ENCODE measurements at regions not wholly inside any gene's neighbourhood (a gene's known extent, or its start where the extent isn't known, plus 50 kb on each side); places are given as distances from the start of the nearest gene placed in this dataset.

DNA sequence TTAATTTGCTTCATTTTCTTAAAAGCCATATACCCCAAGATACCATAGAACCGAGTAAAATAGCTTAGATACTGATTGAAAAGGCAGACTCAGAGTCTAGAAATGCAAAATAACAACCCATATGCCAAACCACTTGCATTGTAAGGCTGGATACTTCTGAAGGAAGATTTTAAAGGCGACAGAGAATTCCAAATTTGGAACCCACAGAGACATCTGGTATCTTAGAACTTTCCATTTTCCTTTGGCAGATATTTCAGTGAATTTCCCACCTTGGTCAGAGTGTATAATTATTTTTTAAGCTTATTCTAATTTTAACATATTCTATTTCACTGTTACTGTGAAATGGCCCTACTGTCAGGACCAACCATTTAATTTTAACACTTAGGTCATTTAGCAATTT lies 186.4 kb upstream of the E2F7 start:
- no peak overlapping the region for H3K4me3 Mint-ChIP-seq
- no peaks in the 10 kb centered on the region for H3K27me3 Mint-ChIP-seq
- TF ChIP-seq, protein P1, sequence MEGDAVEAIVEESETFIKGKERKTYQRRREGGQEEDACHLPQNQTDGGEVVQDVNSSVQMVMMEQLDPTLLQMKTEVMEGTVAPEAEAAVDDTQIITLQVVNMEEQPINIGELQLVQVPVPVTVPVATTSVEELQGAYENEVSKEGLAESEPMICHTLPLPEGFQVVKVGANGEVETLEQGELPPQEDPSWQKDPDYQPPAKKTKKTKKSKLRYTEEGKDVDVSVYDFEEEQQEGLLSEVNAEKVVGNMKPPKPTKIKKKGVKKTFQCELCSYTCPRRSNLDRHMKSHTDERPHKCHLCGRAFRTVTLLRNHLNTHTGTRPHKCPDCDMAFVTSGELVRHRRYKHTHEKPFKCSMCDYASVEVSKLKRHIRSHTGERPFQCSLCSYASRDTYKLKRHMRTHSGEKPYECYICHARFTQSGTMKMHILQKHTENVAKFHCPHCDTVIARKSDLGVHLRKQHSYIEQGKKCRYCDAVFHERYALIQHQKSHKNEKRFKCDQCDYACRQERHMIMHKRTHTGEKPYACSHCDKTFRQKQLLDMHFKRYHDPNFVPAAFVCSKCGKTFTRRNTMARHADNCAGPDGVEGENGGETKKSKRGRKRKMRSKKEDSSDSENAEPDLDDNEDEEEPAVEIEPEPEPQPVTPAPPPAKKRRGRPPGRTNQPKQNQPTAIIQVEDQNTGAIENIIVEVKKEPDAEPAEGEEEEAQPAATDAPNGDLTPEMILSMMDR (conservative IDR thresholded peaks at IDR 0.05), result no peak
- no peak for DNase-seq (ENCODE audit: extremely low spot score, unreplicated experiment)
- no peaks in the 10 kb centered on the region for H3K4me1 Mint-ChIP-seq (ENCODE audit: unreplicated experiment)
- H3K9me3 Mint-ChIP-seq, result no peaks in the 10 kb centered on the region
- H3K36me3 Mint-ChIP-seq, result no peaks in the 10 kb centered on the region
- H3K27ac Mint-ChIP-seq, result no peak overlapping the region

DNA sequence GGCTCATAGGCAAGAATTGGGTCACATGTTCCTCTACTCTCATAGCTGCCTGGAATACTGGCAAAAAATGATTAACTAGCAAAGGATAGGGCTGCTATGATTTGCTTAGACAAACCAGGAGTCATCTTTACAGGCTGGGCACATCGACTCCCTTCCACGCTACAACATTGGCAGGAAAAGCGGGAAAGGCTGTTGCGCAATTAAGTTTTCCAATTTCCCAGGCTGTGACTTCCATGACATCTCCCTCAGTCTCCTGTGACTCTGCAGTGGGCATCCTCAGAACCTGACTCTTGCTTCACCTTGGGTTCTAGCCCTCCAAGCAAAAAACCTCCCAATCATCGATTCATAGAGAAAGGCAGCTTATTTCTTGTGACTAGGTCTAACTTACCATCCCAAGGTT lies 184.5 kb upstream of the E2F7 start:
- TF ChIP-seq, protein P1 (conservative IDR thresholded peaks at IDR 0.05), result no peak
- H3K4me1 Mint-ChIP-seq (ENCODE audit: unreplicated experiment), result no peaks in the 10 kb centered on the region
- H3K36me3 Mint-ChIP-seq, result no peaks in the 10 kb centered on the region
- no peak for DNase-seq (ENCODE audit: extremely low spot score, unreplicated experiment)
- no peaks in the 10 kb centered on the region for H3K9me3 Mint-ChIP-seq
- no peak overlapping the region for H3K4me3 Mint-ChIP-seq
- no peaks in the 10 kb centered on the region for H3K27me3 Mint-ChIP-seq
- no peak overlapping the region for H3K27ac Mint-ChIP-seq

DNA sequence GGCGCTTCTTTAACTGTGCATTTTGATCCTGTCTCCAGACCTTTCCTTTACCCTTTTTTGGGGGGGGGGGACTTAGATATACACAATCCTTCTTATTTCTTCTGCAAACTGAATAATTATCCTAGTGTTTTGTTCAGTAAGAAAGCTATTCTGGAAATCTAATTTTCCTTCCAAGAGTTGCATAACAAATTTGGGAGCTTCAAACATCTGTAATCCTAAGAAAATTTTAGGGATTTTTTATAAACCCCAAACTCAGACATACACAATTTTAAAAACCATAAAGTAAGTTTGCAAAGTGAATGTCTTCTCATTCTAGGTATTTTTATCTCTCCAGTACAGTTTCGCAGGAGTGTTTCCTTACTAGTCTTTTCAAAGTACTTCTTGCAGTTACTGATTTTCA lies 182.7 kb upstream of the E2F7 start:
- DNase-seq (ENCODE audit: extremely low spot score, unreplicated experiment), result no peak
- no peaks in the 10 kb centered on the region for H3K4me1 Mint-ChIP-seq (ENCODE audit: unreplicated experiment)
- H3K27ac Mint-ChIP-seq, result no peak overlapping the region
- TF ChIP-seq, protein P1 (conservative IDR thresholded peaks at IDR 0.05), result no peak
- H3K36me3 Mint-ChIP-seq, result no peaks in the 10 kb centered on the region
- H3K4me3 Mint-ChIP-seq, result no peak overlapping the region
- no peaks in the 10 kb centered on the region for H3K9me3 Mint-ChIP-seq
- H3K27me3 Mint-ChIP-seq, result no peaks in the 10 kb centered on the region

DNA sequence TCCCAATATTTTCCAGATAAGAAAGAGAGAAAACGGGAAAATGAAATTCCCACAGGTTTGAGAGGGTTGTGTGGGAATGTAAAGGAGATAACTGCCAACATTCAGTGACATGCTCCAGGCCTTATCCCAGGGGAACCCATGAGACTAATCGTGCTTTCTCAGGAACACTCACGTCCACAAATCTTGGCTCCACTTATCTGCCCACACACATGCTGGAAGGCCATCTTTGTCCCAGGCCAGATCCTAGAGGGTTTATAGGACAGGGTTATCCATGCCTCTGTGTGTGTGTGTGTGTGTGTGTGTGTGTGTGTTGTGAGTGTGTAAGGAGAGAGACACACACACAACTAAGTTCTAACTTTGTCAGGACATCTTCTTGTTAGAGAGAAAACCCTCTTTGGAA lies 182.2 kb upstream of the E2F7 start:
- TF ChIP-seq, protein P1 (conservative IDR thresholded peaks at IDR 0.05), result no peak
- Mint-ChIP-seq H3K36me3 (no peaks in the 10 kb centered on the region), H3K9me3 (no peaks in the 10 kb centered on the region), H3K27ac (no peak overlapping the region), H3K4me3 (no peak overlapping the region), H3K4me1 (ENCODE audit: unreplicated experiment) (no peaks in the 10 kb centered on the region), H3K27me3 (no peaks in the 10 kb centered on the region)
- DNase-seq (ENCODE audit: extremely low spot score, unreplicated experiment), result no peak

DNA sequence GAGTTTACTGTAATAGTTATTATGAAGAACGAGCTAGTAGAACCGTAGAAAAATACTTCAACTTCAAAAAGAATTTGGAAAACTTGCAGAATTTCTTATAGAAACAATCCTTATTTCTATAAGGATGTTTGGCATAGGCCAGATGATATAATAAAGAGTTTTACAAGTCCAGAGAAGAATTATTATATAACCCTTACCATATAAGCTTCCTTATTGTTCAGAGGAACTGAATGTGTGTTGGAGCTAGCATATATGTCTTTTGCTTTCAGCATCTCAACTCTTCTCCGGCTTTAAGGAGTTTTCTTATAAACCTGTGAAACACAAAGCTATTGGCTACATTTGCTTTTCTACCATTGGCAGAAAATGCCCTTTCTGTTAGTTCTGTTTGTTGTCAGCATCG lies 178.0 kb upstream of the E2F7 start:
- DNase-seq (ENCODE audit: extremely low spot score, unreplicated experiment), result no peak
- H3K36me3 Mint-ChIP-seq, result no peaks in the 10 kb centered on the region
- H3K27ac Mint-ChIP-seq, result no peak overlapping the region
- H3K9me3 Mint-ChIP-seq, result no peaks in the 10 kb centered on the region
- TF ChIP-seq, protein P1 (conservative IDR thresholded peaks at IDR 0.05), result no peak
- H3K4me1 Mint-ChIP-seq (ENCODE audit: unreplicated experiment), result no peaks in the 10 kb centered on the region
- H3K4me3 Mint-ChIP-seq, result no peak overlapping the region
- no peaks in the 10 kb centered on the region for H3K27me3 Mint-ChIP-seq

DNA sequence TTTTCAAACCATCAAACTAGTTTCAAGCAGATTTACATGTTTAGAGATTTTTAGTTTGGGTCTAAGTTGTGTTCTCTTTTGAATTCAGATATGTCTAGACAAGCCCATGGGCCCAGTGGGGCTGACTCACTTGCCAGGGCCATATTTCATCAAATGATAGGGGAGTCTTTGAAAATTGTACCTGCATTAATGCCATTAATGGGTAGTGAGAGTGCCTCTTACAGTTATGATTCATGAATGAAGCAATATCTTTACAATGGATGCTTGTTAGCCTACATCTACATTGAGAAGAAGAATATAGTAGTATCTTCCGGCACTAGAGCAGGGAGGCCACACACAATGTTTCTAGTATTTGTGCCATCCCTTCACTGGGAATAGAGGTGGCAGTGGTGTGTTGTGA lies 174.2 kb upstream of the E2F7 start:
- H3K27ac Mint-ChIP-seq, result no peak overlapping the region
- H3K9me3 Mint-ChIP-seq, result no peaks in the 10 kb centered on the region
- no peaks in the 10 kb centered on the region for H3K4me1 Mint-ChIP-seq (ENCODE audit: unreplicated experiment)
- H3K36me3 Mint-ChIP-seq, result no peaks in the 10 kb centered on the region
- TF ChIP-seq, protein P1 (conservative IDR thresholded peaks at IDR 0.05), result no peak
- H3K4me3 Mint-ChIP-seq, result no peak overlapping the region
- no peaks in the 10 kb centered on the region for H3K27me3 Mint-ChIP-seq
- DNase-seq (ENCODE audit: extremely low spot score, unreplicated experiment), result no peak
